ENCODE measurements at regions not wholly inside any gene's neighbourhood (a gene's known extent, or its start where the extent isn't known, plus 50 kb on each side); places are given as distances from the start of the nearest gene placed in this dataset.

DNA sequence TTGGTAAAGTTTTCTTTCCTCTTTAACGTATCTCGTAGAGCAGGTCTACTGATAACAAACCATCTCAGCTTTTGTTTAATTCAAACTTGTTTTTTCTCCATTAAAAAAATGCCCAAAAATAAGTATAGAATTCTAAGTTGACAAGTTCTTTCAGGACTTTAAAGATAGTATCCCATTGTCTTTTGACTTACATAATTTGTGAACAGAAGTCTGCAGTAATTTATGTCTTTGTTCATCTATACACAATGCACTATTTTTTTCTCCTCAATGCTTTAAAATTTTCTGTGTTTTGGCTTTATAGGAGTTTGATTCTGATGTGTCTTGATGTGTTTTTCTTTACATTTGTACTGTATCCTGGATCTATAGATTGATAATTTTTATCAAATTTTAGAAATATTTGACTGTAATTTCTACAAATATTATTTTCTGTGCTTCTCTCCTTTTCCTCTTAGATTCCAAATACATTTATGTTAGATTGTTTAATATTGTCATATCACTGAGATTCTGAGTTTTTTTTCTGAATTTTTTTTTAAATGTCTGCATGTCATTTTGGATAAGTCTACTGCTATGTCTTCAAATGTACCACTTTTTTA lies 143.3 kb downstream of the FTCDNL1 start:
- no peak for DNase-seq

DNA sequence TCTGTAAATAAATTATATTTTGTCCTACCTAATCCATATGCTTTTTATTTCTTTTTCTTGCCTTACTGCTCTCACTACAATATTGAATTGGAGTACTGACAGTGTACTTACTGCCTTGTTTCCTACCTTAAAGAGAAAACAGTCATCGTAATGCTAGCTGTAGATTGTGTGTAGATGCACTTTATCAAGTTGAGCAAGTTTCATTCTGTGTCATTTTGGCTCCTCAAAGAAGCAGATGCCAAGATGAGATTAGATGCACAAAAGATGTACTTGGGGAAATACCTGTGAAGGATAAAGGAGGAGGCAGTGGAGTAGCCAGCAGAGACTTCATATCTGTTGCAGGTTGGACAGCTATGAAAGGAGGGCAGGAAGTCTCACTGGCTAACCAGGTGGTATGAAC lies 145.5 kb downstream of the FTCDNL1 start:
- DNase-seq = no peak

DNA sequence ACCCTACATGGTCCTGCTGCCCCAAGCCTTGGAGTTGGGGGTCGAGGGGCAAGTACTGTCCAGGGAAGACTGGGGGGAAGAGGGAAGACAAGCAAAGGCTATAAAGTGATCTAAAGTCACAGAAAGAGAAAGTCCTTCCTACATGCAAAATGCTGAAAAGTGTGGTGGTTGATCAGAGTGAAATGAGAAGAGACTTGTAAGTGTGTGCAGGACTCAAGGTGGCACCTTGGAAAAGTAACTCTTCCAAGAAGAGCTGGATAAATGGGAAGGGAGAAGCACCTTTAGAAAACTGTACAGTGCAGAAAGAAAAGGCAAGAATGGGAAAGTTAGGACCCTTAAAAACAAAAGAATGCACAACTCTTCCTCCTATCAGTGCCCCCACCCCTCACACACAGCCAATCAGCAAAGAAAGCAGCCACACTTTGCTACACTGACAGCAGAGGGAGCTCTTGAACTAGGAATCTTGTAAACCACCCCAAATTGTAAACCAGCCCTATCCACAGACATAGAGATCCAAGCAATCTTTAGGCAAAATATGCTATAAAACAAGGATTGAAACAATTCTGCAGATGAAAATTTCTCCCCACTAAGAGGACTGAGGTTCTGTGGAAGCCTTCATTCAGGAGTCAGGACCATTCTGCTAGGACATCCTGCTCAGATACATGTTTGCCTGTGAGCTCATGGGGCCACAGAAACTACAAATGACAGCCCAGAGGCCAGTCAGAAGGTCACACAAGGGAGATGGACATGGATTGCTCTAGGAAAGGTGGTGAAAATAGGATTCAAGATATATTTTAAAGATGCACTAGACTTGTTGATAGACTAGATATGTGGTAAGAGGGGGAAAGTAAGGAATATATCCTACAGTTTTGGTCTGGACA lies 146.4 kb downstream of the FTCDNL1 start:
- peak; percentile 27 for DNase-seq

DNA sequence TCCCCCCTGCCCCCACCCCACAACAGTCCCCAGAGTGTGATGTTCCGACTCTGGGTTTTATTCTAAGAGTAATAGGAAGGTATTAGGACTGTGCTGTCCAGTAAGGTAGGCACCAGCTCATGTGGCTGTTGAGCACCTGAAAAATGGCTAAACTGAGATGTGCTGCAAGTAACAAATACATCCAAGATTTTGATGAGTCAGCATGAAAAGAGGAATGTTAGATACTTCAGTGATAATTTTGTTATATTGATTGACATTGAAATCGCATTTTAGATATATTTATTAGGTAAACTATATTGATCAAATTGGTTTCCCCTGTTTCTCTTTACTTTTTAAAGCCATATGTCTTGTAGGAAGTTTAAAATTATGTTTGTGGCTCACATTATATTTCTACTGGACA lies 147.8 kb downstream of the FTCDNL1 start:
- DNase-seq = no peak

DNA sequence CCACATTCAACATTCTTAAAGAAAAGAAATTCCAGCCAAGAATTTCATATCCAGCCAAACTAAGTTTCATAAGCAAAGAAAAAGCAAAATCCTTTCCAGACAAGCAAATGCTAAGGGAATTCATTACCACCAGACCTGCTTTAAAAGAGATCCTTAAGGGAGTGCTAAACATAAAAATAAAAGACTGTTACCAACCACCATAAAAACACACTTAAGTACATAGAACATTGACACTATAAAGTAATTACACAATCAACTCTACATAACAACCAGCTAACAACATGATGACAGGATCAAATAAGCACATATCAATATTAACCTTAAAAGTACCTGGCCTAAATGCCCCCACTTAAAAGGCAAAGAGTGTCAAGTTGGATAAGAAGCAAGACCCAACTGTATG lies 153.5 kb downstream of the FTCDNL1 start:
- DNase-seq = no peak

DNA sequence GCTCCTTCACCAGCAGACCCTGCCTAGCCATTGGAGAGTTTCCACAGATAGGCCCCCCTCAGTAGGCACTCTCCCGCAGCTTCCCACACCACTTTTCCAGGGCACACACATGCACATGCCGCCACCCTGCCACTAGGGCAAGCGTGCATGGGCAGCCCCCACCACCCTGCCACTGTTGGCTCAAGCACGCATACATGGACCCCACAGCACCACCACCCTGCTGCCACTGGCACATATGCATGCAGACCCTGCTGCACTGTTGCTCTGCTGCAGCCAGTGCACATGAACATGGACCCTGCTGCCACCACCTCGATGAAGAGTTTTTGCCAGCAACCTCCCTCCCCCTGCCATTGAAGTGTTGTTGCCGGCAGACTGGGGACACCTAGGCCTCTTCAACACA lies 154.9 kb downstream of the FTCDNL1 start:
- no peak for DNase-seq

DNA sequence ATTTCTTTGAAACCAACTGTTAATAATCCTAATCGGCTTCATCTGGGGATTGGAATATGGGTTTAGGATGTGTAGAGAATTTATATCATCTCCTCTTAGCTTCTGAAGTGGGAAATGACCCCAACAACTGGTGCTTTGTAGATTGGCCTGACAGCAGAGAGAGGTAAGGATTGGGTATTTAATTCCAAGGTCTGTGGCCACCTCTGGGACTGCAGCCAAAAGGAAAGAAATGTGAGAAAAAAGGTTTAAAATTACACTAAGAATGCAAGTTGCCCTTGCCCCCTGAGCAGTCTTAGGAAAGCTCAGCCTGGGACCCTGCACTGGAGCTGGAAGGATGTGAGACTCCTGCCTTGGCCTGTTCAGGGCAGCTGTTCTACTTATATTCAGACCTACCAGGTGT lies 157.1 kb downstream of the FTCDNL1 start:
- no peak for DNase-seq

DNA sequence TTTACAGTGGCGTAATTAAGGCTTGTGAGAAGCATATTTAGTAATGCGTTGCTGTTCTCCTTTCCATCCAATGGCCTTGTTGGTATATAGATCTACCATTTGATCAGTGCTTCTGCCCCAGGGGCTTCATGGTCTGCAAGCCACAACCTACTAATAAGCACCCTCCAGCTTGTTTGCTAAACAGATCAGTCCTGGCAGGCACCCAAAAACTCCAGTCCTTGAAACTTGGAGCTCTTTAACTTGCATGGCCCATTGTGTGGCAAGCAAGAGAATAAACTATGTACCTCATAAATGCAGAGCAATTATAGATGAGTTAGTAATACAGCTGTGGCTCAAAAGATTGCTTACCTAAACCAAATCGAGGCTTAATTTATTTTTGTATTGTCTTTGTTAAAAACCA lies 158.5 kb downstream of the FTCDNL1 start:
- DNase-seq = no peak

DNA sequence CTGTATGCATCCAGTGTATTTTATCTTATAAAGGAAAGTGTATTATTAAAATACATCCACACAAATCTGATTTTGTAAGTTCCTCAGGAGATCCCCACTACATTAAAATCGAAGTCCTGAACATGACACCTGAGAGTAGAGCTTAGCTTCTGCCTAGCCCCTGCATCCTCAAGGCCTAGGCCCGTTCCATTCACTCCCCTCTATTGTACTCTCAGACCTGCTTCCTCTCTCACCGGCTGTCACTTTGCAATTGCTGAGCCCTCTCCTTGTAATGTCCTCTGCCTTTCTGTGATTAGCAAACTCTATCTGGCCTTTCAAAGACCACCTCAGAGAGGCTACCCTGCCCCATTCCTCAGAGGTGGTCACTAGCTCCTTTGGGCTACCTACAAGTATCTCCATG lies 160.8 kb downstream of the FTCDNL1 start:
- no peak for DNase-seq

DNA sequence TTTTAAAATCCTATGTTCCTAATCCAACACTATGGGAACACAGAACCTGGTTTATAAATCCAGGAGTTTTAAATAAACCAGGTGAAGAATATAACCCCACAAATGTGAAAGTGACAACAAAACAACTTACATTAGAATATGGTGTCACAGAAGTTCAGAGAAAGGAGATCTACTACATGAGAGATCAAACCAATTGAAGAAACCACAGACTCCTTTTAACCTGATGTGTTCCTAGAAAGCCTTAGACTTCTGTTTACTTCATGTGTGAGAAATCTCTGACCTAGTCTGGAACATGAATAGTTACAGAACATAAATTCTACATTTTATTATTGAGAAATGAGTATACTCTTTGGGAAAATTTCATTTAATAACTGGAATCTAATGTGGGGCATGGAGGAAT lies 165.3 kb downstream of the FTCDNL1 start:
- DNase-seq = no peak

DNA sequence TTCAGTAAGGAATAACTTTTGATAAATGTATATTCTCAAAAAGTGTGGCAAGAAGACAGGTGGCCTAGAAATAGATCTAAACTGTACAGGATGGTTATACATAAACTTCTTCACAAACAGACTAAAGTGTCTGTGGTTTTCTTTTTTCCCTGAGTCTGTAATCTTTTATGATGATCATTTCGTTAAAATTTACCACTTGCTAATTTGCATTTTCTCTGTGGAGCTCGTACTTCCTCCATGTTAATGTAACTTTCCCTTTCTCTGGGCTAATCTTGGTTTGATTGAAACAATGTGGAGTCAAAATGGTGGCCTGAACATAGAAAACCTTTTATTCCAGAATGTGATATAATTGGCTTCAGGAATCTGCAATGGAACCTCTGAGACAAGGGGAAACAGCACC lies 166.2 kb downstream of the FTCDNL1 start:
- no peak for DNase-seq

DNA sequence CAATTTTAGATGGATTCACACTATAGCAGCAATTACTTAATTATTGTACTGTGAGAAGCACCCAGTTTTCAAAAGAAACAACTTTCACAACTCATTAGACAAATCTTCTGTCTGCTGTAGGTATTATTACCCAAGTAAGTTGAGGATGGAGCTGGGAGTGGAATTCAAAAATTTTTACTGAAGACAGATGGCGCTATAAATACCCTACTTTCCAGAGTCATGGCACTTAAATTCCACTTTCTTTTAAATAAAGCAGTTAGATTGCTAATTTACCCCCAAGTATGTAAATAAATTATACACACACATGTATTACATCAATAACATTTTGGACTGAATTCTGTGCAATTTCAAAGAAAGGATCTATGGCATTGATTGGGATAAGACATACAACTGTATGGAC lies 166.8 kb downstream of the FTCDNL1 start:
- DNase-seq = no peak

DNA sequence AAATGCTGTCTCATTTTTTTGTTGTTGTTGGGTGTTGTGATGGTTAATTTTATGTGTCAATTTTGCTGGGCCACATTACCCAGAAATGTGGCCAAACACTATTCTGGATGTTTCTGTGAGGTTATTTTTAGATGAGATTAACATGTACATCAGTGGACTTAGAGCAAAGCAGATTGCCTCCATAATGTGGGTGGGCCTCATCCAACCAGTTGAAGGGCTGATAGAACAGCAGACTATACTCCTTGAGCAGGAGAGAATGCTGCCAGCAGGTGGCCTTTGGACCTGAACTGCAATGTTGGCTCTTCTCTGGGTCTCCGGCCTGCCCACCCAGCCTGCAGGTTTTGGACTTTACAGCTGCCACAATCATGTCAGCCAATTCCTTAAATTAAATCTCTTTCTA lies 169.0 kb downstream of the FTCDNL1 start:
- no peak for DNase-seq

DNA sequence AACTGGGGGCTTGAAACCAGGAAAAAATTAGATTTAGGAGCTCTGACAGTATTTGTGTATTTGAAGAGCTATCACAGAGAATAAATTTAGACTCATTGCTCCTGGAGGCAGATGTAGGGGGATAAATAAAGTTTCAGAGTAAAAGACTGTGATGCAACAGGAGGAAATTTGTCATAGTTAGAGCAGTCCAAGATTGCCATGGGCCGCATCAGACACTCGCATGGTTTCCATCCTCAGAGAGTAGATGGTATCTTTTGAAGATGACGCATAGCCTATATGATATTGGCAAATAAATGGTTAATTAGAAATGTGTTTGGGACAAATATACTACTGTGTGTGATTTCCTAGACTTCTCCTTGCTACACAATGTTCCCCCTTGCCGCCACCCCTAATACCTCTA lies 170.5 kb downstream of the FTCDNL1 start:
- no peak for DNase-seq

DNA sequence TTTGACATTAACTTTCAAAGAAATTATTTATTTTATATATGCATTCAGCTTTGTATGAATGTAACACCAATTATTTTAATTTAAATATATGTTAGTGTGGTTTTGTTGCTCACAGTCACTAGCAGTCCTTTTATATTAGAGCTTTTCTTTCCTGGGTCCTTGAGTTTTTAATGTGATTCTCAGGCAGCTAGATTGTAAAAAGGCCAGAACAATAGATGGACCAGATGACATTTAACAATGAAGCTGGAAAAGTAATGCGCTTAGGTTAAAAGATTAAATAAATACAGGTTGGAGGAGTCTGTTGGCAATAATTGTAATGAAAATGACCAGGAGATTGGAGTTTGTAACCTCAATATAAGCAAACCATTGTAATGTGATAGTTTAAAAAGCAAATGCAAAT lies 171.1 kb downstream of the FTCDNL1 start:
- no peak for DNase-seq

DNA sequence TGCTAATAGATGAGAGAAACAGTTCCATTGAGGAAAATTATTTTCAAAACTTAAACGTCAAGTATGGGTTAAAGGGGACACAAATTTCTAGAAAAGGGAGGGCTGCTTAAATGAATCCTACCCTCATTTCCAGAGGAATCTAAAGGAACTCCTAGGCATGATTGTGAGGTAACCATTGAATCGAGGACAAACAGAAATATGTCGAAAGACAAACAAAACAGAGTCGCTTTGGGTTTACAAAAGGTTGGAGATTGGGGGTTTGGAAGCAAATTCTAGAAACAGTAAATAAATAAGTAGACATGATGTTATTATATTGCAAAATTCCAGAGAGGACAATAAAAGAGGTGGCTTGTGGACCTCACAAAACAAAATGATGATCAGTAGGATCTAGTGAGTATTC lies 173.1 kb downstream of the FTCDNL1 start:
- DNase-seq = no peak

DNA sequence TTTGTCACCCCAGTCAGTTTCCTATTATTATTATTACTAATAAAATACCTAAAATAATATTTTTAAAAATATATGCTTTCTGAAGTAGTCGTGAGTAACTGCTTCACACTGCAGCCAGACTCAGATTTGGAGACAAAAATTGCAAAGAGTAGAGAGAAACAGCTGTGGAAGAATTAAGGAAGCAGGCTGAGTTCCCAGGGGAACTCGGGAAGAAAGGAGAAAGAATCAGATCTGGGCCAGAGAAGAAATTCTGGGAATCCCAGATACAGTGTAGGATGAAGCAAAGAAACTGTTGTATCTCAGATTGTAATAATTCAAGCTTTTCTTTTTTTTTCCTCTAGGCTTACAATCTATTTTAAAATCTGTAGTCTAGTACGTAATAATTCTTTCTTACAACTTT lies 182.3 kb downstream of the FTCDNL1 start:
- DNase-seq = no peak

DNA sequence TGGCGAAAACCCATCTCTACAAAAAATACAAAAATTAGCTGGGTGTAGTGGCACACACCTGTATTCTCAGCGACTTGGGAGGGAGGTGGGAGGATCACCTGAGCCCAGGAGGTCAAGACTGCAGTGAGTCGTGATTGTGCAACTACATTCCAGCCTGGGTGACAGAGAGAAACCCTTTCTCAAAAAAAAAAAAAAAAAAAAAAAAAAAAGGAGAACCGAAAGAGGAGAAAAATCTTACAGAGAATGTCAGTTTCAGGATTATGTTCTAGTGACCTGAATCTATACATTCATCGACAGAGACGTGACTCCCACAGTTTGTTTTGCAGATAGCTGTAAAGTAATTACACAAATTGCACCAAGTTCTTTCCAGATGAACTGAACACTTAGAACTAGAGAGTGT lies 187.8 kb downstream of the FTCDNL1 start:
- DNase-seq = no peak

DNA sequence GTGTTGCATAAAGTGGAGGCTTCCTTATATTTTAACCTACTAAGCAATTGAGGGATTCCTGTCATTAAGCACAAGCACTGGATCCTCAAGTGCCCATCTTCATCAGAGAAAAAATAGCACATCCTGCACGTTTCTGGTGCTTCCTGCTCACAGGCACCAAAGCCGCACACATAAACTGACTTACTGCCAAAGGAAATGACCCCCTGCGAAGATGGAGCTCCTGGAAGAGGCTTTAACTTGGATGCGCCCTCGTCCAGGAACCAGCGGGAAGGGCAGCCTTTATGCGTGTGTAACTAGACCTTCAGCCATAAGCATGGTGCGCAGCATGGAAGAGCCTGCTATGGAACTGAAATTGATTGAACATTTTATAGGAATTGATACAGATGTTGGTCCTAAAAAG lies 188.7 kb downstream of the FTCDNL1 start:
- no peak for DNase-seq

DNA sequence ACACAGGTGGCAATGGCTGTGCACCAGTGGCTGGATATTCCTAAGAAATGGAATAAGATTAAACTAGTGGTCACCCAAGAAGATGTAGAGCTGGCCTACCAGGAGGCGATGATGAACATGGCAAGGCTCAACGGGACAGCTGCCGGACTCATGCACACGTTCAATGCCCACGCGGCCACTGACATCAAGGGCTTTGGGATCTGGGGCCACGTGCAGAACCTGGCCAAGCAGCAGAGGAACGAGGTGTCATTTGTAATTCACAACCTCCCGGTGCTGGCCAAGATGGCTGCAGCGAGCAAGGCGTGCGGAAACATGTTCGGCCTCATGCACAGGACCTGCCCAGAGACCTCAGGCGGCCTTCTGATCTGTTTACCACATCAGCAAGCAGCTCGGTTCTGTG lies 190.8 kb downstream of the FTCDNL1 start:
- no peak for DNase-seq

DNA sequence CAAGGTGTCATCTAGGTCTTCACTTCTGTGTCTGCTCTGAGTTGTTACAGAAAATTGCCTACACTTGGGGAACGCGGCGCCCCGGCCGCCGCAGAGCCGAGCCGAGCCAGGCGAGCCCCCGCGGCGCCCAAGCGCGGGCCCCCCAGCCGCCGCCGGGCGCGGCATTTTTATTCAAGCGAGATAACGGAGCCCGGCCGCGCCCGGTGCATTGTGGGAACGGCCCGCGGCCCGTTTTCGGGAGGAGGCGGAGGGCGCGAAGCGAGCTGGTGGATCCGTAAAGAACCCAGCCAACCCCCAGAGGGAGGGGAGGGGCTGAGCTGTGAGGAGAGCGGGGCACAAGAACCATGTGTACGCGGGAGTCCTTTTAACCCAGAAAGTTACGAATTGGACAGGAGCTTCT lies 191.8 kb downstream of the FTCDNL1 start:
- no peak for DNase-seq

DNA sequence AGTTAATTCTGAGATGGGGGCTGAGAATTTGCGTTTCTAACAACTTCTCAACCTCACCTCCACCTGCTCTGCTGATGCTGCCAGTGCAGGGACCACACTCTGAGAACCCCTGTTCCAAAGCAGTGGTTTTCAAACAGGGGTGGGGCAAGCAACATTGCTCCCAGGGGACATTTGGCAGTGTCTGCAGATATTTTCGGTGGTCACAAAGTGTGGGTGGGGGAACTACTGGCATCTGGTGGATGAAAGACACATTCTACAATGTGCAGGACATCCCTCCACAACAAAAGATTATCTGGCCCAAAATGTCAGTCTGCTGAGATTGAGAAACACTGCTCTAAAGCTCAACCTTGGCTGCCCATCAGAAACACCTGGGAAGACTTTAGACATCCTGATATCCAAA lies 188.7 kb upstream of the SATB2 start:
- no peak for DNase-seq

DNA sequence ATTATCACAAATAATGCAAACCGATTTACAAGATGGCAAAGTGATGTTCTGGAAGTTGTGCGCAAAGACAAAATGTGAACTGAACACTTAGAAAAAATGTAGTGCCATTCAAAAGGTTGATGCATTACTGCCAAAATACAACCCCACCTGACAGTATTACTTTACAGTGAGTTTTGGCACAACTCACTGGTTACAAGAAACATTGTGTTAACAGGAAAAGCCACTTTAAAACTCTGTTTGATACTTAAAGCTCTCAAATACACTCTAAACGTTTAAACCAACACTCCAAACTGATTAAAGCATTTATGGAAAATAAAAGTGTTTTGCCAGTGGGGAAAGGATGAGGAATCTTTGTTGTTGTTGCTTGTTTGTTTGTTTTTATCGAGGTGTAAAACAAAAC lies 173.4 kb upstream of the SATB2 start:
- no peak for DNase-seq

DNA sequence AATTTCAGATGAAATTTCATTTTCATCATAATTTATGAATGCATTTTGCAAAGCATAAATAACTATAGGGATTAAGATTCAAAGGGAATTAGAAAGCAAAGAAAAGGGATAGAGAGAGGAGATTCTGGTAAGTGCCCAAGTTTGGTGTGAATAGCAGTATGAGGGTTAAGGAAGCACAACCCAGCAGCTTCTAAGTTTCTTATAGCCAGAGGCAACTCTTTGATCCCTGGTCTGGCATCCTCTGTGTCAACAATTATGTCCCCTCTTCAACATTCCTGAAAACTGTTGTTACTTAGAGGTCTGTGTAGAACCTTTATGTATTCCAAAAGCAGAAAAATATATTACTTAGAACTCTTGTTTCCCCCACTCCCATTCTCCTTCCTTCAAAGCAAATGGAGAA lies 171.6 kb upstream of the SATB2 start:
- DNase-seq = no peak

DNA sequence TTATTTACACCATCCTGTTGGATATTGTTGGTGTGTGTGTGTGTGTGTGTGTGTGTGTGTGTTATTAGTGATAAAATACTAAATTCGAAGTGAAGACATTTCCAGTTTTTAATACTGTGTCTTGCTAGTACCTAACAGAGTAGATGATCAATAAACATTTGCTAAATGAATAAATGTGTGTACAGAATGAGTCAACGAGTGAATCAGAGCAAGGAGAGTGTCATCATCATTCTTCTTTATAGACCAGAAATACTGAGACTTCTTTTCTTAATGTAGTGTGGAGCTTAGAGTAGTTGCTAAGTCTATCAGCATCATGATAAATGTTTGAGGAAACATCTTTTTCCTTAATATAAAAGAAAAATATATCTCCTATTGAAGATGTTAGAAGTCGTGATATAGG lies 169.7 kb upstream of the SATB2 start:
- no peak for DNase-seq

All from CD4-positive, alpha-beta T cell treated with Interleukin-4 for 4 hours (primary cell).